HG03060 (cell line): ENCODE measurements at regions not wholly inside any gene's neighbourhood (a gene's known extent, or its start where the extent isn't known, plus 50 kb on each side); places are given as distances from the start of the nearest gene placed in this dataset.

Experiments used
- ATAC-seq: cut with Tn5 transposase; IDR thresholded peaks from one replicate; pipeline ENCODE4 v1.9.1; 2021; ENCODE audit warnings: low read depth, moderate number of reproducible peaks; ENCODE audit not compliant: unreplicated experiment

DNA sequence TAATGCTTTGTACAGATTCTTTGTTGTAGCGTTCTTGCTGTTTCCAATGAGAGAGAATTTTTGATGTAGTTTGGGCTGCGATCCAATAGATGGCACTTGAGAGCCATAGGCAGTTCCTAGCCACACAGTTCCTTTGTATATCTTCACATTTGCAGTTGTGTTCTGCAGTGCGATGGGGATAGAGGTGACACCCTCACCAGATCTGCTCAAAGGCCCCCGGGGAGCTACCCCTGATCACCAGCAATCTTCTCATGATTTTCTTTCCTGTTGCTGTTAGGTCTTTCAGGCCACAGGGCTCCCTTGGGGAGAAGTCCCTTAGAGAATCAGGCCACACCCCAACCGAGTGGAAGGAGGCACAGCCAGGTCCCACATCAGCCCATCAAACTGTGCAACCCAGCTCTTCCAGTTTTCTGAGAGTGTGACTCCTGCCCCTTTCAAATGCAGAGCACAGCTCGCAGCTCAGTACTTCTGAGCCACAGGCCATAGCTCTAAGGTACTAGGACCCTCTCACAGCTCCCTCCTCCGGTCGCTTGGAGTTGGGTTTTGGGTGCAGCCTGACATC, 353.7 kb downstream of the SLCO4C1 start:
- ATAC-seq, result peak; percentile 68

DNA sequence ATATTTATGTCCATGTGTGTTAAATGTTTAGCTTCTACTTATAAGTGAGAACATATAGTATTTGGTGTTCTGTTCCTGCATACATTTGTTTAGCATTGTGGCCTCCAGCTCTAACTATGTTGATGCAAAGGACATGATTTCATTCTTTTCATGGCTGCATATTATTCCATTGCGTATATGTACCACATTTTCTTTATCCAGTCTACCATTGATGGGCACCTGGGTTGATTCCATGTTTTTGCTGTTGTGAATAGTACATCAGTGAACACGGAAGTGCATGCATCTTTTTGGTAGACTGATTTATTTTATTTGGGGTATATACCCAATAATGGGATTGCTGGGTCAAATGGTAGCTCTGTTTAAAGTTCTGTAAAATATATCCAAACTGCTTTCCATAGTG, 359.0 kb downstream of the SLCO4C1 start:
- ATAC-seq, result no peak

GRCh38 chr5:101935086-101935485, 361.0 kb downstream of the SLCO4C1 start:
- no peak for ATAC-seq

DNA sequence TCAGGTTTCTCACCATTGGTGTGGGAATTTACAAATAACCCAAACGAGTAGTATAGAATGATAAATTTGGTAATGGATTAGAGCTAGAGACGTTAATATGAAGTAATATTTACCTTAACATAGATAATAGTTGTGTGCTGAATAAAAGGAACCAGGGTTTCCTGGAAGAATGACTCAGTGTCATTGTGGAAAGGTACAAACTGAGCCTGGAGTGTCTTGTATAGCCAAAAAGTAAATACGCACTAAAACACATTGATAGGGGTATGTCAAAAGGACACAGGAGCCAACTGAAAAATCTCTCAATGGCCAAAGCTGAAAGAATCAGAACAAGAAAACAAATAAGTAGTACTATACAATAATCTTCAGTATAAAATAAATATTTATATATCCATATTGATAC, 363.5 kb downstream of the SLCO4C1 start:
- no peak for ATAC-seq

DNA sequence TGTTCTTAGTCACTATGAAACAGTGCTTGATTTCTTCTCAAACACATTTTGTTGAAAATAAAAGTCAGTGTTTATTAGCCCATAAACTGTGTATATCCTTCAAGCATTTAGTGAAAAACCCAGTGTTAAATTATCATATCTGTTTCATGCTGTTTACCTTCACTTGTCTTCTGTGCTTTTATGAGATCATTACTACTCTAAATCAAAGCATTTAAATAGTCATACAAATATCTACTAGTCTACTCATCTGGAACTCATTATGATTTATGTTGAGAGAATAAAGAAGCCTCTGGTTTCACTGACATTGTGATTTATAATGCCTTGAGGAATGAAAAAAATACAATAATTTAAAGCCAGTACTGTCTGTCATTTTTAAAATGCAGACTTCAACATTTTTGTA, 366.5 kb downstream of the SLCO4C1 start:
- no peak for ATAC-seq

- ATAC-seq, result no peak
Measured at GRCh38 chr5:101917166-101917565, 378.9 kb downstream of the SLCO4C1 start.

DNA sequence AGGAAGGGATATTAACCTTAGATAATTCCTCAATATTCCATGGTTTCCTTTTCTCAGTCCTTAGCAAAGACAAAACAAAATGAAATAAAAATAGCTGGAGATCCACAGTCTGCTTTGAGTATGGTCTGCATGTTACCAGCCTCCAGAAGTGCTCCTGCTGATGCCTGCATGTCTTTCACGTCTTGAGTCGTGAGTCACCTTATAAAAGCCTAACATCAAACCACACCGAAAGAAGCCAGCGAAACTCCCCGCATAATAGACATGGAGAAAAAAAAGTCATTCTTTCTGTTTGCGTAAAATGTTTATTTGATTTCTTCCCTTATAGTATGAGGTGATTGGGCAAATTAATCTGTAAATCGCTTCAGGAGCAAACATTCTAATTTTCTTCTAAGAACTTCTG, 380.5 kb downstream of the SLCO4C1 start:
- ATAC-seq, result no peak

DNA sequence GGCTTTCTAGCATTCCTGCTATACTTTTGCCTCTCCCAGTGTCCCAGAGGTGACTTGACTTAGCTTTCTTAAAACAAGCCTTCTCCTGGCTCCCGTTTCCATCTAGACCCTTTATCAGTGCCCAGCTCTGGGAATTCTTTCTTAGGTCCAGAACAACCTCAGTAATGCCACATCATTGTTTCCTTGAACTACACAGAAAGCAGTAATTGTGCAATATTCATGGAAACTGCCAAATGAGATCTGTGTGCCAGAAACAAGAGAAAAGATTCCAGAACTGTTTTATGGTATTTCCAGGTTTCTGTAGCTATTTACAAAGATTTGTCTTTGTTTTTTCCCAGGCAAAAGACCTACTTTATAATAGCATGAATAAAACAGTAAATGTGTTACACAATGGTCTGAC, 391.3 kb downstream of the SLCO4C1 start:
- no peak for ATAC-seq

DNA sequence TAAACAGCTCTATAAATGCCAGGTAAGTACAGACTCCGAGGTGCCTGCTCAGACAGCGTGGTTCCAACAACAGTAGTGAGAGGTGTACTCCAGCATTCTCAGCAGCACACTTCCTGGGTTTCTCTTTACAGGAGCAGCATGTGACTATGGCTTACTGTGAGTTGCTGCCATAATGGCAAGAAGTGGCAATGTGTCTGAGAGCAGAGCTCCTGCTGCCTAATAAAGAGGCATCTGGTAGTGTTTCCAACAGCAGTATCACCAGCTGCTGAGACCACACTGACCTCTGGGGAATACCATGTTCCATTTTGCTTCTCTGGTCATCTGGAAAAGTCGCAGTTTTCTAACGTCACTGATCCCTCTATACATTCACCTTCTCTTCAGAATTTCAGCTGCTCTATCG, 398.2 kb downstream of the SLCO4C1 start:
- ATAC-seq, result no peak

DNA sequence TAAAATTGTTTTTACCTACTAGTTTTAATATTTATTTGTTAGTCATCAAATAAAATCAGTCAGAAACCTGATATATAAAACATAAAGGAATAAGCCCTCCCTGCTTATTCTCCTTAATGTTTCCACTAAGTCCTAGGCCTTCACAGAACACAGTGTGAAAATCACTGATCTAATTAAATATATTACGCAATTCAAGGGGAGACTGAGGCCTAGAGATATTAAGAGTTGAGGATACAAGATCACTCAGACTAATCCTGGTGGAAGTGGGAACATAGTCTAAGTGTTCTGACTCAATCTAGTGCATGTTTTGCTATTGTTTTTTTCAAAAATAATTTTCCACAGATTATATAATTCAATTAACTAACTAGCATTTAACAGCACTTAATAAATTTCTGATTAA, 401.1 kb downstream of the SLCO4C1 start:
- ATAC-seq, result no peak

GRCh38 chr5:101878190-101878589, 417.9 kb downstream of the SLCO4C1 start:
- ATAC-seq, result no peak

GRCh38 chr5:101877451-101877850, 418.6 kb downstream of the SLCO4C1 start:
- ATAC-seq, result no peak

DNA sequence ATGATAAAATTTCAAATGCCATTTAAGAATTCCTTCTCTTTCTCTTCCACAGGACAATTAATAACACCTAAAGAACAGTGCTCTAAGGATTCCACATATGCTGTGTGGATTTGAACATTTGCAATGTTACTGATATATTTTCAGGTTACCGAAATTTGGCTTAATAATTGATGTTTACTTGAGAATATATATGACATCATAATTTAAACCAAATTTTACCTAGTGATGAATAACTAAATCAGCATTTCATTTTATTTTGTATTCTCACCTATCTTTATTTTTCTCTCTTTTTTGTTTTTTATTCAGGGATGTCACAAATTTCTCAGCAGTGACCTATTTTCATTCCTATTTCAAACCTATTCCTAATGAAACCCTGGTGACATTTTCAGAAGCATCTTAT, 429.6 kb downstream of the SLCO4C1 start:
- no peak for ATAC-seq

DNA sequence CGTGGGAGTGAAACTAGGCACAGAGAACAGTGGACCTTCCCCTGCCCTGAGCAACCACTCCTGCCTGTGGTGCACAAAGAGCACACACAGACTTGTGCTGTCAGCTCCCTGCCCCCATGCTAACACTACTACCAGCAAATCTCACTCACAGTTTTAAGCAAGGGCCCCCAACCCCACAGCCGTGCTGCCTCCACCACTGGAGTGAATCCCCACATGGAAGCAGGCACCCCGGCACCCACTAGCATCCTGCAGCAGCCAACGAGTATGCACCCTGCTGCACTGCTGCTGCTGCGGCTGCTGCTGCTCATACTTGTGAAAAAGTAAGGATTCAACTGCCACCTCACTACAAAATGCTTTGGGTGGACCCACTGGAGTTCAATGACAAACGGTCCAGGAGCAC, 435.5 kb downstream of the SLCO4C1 start:
- no peak for ATAC-seq

DNA sequence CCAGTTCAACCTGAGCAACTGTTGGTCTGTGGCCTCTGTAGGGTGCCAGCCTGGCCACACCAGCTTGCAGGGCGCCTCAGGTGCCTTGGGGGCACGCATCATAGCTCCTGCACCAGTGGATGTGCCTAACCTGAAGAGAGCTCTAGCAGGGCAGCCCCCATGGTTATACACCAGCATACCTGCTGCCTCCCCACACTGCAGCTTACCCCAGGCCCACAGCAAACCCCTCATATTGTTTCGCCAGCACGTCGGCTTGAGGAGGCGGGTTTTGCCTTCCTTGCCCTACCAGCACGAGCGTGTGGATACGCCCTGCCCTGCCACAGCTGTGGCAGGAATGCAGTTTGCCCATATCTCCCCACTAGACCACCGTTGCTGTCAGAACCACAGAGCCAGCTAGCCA, 435.9 kb downstream of the SLCO4C1 start:
- ATAC-seq, result no peak

DNA sequence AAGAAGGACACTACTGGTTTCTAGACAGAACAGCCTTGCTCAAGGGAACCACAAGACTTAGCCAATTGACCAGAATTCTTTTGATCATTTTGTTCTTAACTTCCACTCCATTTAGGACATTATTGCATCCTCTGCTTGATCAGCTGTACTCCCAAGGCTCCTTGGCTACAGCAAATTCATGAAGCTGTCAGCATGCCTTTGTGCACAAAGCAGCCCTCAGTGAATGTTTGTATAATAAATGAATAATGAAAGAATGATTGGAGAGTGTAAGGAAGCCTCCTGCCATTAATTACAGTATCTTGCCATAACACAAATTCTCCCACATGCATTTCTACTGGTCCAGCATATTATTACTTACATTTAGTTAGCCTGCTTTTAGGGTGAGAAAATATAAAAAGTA, 449.6 kb downstream of the SLCO4C1 start:
- ATAC-seq, result no peak

DNA sequence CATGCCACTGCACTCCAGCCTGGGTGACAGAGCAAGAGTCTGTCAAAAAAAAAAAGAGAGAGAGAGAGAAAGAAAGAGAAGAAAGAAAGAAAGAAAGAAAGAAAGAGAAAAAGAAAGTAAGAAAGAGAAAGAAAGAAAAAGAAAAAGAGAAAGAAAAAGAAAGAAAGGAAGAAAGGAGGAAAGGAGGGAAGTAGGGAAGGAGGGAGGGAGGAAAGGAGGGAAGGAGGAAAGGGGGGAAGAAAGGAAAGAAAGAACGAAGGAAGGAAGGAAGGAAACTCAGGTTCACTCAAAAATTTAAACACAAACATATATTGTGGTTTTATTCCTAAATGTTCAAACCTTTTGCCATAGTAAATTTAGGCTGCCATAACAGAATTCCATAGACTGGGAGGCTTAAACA, 453.0 kb downstream of the SLCO4C1 start:
- ATAC-seq, result no peak

DNA sequence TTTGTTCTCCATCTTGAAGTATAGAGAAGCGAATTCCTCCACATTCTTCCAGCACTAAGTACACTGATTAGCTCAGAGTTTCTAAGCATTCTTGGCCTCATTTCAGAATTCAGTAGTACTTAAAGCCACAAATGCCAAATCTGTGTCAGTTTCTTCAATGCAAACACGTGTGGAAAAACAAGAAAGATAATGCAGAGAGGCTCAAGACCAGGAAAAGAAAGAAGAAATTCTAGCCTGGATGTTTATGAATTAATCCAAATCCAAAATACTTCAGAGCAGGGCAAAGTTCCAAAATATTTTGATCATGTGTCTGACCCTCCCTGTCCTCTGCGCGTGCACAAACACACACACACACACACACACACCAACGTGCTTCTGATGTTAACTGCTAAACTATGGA, 457.6 kb downstream of the SLCO4C1 start:
- ATAC-seq, result no peak

DNA sequence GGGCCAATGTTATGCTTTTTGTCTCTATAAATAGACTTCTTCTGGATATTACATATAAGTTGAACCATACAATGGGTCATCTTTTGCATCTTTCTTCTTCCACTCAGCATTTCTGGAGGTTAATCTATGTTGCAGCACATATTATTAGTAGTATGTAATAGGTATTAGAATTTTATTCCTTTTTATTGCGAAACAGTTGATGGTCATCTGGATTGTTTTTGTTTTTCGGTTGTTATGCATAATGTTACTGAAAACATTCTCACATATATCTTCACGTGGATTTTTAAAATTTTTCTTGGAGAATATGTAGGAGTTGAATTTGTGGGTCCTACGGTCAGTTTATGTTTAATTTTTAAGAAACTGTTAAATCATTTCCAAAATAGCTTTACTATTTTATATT, 466.8 kb downstream of the SLCO4C1 start:
- ATAC-seq, result no peak

DNA sequence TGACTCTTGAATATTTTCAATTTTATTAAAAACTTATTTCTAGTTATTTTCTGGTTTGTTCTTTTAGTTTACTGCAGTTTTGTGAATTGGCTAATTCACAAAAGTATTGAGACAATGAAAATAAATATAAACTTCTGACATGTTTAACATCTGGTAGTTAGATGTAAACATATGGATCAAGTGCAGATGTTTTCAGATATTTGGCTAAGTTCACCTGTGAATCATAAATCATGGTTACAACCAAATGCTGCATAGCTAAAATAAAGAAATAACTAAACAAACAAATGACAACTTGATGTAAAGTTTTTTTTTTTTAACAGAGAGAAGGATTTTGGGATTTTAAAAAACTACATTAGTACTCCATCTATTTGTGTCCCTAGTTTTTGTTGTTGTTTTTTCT, 484.6 kb downstream of the SLCO4C1 start:
- no peak for ATAC-seq

GRCh38 chr5:101806410-101806809, 489.7 kb downstream of the SLCO4C1 start:
- ATAC-seq, result no peak

- no peak for ATAC-seq
Measured at GRCh38 chr5:101796427-101796826, 499.7 kb downstream of the SLCO4C1 start.

DNA sequence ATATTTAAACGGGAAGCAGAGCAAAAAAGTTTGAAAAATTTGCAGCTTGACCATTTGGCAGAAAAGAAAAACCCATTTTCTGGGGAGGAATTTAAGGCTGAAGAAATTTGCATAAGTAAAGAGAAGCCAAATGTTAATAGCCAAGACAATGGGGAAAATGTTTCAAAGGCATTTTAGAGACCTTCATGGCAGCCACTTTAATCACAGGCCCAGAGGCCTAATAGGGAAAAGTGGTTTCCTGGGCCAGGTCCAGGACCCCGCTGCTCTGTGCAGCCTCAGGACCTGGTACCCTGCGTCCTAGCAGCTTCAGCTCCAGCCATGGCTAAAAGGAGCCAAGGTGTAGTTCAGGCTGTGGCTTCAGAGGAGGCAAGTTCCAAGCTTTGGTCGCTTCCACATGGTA, 507.3 kb downstream of the SLCO4C1 start:
- ATAC-seq, result no peak
